CD4-positive, alpha-beta T cell treated with Interleukin-15 for 4 hours (primary cell): ENCODE measurements at regions not wholly inside any gene's neighbourhood (a gene's known extent, or its start where the extent isn't known, plus 50 kb on each side); places are given as distances from the start of the nearest gene placed in this dataset.

Source experiments
- DNase-seq: peaks from one replicate; pipeline ENCODE4 v3.0.0-alpha.2; 2020; ENCODE audit warnings: low spot score

- no peak for DNase-seq
These were observed 690.7 kb downstream of the ADGRL2 start for GRCh38 chr1:82491301-82492048.

DNA sequence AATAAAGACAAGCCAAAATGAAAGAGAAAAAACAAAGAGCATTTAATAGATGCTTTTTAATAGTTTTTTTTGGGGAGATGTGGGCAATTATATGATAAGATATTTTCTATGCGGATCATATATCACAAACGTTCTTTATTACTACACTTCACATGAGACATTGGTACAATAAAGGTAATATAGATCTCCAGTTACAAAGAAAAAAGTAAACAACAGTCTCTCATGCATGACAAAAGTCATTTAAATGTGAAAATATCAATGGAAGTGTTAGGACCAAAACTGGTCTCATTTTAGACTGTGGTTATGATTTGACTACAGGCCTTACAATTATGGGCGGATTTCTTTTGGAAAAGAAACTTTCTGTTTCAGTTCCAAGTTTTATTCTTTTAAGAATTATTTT is 687.0 kb downstream of the ADGRL2 start:
- no peak for DNase-seq

GRCh38 chr1:82486969-82487368 is 686.2 kb downstream of the ADGRL2 start:
- DNase-seq, result no peak

DNA sequence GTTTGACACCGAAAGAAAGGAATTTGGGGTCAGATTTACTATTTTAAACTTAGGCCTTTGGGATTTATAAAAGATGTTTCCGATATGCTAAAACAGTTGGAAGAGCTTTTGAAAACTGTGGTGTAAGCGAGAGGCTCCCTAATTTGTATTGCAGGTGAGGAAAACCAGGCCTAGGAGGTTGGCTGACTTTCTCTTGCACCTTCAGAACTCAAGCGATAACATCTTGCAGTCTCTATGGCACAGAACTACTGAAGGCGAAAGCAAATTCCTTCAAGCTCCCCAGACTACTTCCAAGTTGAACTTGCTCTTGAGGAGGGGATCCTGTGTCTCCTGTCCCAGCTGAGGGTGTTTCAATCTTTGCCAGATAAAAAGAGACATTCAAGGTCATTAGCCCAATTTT is 685.7 kb downstream of the ADGRL2 start:
- DNase-seq, result no peak

DNA sequence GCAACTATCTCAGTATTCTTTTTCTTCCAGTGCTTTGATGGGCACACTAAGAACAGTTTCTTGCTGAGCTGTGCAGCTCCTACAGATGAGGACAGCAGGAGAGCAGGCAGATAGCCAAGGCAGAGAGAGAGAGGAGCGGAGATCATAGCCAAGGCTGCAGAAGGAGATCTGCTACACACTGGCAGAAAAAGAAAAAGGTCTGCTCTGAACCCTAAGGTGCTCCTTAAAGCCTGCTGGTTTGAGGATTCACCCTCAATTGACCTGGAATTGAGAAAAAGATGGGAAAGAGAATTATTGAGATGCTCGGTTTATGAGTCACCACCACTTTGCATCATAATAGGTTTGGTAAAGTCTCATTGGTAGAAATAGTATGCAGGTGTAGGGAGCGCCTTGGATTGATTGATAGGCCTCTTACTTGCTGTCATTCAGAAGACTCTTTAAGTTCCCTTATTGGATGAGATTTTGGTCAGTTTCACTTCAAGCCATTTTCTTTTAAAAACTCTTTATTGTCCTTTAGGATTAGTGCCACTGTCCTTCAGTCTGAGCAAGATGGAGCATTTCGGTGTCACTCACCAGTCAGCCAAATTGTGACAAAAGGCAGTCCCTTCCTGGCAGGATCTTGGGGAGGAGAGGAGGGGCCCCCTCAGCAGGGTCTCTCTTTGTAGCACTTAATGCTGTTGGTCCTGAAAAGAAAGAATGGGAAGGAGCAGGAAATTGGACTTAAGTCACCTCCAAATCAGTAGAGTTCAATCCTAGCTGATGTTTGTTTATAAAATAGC is 685.0 kb downstream of the ADGRL2 start:
- DNase-seq, result no peak

DNA sequence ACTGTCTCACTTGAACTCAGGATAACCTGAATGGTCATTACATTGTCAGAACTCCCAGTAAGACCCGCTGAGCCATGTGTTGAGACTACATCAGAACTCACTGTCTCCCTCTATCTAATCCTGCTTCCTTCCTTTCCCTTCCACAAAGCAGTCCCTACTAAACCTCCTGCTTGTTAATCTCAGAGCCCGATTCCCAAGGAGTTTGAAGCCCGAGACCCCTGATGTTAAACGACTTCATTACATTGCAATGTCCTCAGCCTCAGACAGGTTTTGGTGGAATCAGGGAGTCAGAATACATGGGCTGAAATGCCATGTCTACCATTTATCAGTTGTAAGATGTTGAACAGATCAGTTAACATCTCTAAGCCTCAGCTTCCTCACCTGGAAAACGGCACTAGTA is 682.4 kb downstream of the ADGRL2 start:
- no peak for DNase-seq

GRCh38 chr1:82478916-82479315 is 678.2 kb downstream of the ADGRL2 start:
- DNase-seq, result no peak

GRCh38 chr1:82472489-82473131 is 671.9 kb downstream of the ADGRL2 start:
- no peak for DNase-seq

- DNase-seq, result no peak
These were observed 666.2 kb downstream of the ADGRL2 start for GRCh38 chr1:82466891-82467290.

GRCh38 chr1:82466416-82466815 is 665.7 kb downstream of the ADGRL2 start:
- DNase-seq, result no peak

GRCh38 chr1:82465024-82465423 is 664.3 kb downstream of the ADGRL2 start:
- no peak for DNase-seq

DNA sequence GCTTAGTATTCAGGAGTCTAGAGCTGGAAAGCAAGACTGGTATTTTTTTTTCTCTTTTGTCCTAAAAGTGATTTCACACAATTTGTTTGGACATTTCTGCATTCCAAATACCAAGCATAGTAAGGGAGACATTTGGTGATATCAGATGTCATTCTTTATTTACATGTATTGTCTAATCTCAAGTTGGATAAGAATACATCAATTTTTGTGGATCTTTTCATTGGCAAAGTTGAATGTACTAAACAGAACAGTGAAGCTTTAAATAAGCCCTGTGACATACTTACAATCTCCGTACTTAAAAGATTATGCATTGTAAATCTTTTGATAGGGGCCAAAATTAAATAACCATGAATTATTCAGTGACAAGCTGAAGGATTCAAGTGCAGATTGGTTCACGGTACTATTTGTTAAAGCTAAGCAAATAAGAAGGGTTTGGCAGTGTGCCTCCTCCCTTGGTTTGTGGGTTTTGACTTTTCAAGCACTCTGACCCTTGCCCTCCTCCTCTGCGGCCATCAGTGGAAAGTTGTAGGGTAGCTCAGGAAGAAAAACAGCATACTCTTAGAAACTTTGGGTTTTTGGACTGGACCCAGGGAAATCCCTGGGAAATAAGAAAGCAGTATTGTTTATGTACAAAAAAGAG is 663.7 kb downstream of the ADGRL2 start:
- DNase-seq, result no peak

GRCh38 chr1:82463951-82464350 is 663.2 kb downstream of the ADGRL2 start:
- DNase-seq, result no peak

DNA sequence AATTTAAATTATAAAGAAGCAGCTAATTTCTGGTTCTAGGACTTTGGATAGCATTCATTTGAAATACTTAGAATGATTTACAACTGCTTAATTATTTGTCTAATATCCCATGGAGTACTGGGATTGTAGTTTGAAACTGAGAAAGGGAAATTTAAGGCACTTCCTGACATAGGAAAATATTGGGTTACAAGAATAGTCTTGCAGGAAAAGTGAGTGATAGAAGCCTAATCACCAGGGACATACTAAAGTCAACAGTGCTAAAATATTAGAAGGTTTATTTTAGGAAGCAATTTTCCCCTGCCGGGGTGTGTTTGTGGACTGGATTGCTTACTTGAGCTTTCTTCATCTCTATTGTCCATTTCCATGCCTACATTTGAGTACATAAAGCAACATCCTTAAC is 661.6 kb downstream of the ADGRL2 start:
- no peak for DNase-seq

GRCh38 chr1:82455342-82455741 is 654.6 kb downstream of the ADGRL2 start:
- DNase-seq, result no peak

GRCh38 chr1:82454431-82454830 is 653.7 kb downstream of the ADGRL2 start:
- DNase-seq, result no peak

DNA sequence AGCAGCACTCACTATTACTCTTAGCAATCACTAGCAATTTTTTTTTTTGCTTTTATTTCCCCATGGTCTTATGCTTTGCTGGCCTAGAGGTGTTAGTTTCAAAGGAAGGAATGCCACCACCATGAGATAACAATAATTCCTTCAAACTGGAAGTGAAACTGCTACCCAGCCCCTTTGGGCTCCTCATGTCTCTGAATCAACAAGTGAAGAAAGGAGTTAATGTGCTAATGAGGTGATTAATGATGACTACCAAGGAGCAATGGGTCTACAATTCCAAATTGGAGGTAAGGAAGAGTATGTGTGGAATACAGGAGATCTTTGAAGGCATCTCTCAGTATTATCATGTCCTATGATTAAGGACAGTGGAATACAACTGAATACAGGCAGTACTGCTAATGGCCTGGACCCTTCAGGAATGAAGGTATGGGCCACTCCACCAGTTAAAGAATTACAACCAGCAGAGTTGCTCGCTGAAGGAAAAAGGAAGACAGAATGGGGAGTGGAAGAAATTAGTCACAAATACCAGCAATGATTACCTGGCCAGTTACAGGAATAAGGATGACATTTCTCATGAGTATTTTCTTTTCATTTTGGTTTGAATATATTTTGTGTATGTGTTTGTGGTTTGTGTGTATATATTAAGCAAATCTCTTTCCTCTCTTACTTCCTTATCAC is 652.9 kb downstream of the ADGRL2 start:
- no peak for DNase-seq

DNA sequence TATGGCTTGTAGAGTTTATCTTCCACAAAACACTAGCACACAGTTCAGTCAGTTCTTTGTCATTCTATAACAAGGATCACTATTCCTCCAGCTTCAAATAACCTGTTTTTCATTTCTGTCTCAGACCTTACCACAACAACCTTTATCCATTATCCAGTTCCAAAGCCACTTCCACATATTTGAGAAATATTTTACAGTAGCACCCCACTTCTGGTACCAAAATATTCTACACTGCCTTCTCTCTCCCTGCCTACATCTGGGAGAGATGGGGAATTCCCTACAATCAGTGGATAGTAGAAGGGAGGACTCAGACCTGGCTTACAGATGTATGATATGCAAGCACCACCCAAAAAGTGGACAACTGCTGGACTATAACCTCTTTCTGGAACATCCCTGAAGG is 651.4 kb downstream of the ADGRL2 start:
- DNase-seq, result no peak

DNA sequence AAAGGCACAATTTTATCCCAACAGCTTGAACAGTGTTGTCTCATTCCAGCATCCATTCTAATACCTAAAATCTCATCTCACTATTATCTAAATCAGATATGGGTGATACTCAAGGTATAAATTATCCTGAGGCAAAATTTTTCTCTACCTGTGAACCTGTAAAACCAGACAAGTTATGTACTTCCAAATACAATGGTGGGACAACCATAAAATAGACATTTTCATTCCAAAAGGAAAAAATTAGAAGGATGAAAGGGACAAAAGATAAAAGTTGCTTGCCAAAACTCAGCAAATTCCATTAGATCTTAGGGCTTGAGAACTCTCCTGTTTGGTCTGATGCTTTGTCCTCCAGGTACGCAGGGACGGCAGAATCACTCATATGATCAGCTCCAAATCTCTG is 650.5 kb downstream of the ADGRL2 start:
- no peak for DNase-seq

DNA sequence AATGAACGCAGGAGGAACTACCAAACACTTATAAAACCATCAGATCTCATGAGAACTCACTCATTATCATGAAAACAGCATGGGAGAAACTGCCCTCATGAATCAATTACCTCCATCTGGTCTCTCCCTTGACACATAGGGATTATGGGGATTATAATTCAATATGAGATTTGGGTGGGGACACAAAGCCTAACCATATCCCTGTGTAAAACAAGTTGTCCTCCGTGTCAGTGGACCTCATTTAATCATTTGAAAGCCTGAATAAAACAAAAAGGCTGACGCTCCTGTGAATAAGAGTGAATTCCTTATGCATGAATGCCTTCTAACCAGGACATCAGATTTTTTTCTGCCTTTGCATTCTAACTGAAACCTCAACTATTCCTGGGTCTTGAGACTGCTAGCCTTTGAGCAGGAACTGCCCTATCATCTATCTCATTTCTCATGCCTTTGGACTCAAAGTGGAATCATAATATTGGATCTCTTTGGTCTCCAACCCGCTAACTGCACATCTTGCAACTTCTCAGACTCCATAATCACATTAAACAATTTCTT is 648.8 kb downstream of the ADGRL2 start:
- DNase-seq, result no peak

DNA sequence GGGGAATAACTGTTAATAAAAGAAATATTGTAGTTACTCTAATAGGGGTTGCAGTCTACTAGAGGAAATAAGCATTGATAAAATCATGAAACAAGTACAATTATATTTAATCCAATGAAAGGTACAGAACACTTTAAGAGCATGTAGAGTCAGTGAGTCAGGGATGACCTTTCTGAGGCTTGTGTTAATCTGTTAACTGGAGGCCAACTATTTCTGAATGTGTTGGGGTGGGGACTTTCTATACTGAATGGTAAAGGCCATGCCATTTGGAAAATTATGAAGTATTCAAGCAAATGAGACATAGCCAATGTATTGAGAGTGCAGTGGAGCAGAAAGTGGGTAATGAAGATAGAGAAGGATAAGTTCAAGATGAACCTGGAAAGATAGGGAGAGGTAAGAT is 646.2 kb downstream of the ADGRL2 start:
- no peak for DNase-seq

DNA sequence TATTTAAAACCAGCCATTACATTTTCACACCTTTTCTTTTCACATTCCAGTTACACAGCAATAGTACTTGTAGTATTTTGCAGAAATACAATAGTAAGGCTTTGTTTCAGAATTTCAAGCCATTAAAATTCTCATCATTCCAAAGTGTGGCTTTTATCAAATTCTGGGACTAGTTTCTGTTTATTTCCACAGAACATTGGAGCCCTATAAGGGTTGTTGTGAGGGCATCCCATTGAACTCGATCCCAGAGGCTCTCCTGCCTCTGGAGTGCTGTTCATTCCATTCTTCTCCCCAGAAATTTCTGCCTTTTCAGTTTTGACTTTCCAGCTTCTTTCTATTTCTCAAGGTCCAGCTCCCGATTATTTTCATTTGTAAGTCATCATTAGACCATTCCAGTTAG is 645.5 kb downstream of the ADGRL2 start:
- DNase-seq, result no peak
